ENCODE measurements at regions not wholly inside any gene's neighbourhood (a gene's known extent, or its start where the extent isn't known, plus 50 kb on each side); places are given as distances from the start of the nearest gene placed in this dataset.
A peak's percentile ranks its signal among the peaks of the same experiment; 100 is the strongest.

DNA sequence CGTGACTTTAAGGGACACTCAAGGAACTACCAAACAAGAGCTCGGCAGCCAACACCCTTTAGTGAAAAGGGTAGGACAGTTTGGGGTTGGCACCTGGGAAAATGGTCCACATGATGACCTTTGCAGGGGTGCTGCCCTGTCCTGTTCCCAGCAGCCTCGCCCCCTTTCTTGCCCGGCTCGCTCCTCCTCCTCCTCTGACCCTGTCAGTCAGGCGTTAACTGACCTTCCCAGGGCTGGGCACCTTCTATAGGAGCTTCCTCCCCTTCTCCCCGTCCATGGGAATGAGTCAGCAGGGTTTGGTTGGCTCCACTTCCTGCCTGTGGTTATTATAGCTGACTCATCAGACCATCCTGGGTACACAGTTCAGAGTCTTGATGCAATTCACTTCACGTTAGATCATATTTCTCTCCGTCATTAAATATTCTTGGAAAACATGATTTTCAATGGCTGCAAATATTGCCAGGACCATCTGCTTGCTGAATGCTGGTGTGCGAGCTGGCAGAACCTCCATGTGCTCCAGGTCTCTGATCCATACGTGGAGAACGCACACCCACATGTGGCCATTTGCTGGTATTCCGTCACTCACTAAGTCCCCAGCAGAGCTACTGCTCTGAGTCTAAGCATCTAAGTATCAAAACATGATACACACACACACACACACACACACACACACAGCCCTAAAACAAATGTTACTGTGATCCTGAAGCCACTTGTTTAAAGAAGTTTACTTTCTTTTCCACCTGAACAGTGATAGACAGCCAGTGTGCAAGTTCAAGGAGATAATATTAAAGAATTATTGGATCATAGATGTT lies 185.0 kb downstream of the ANAPC1 start:
- TF ChIP-seq EZH2 (IDR thresholded peaks at IDR 0.05; ENCODE audit: low read length, unreplicated experiment) (no peak), EZH2phosphoT487 (IDR thresholded peaks at IDR 0.05; ENCODE audit: borderline replicate concordance, low read length) (no peak)
- TF ChIP-seq, protein P1, sequence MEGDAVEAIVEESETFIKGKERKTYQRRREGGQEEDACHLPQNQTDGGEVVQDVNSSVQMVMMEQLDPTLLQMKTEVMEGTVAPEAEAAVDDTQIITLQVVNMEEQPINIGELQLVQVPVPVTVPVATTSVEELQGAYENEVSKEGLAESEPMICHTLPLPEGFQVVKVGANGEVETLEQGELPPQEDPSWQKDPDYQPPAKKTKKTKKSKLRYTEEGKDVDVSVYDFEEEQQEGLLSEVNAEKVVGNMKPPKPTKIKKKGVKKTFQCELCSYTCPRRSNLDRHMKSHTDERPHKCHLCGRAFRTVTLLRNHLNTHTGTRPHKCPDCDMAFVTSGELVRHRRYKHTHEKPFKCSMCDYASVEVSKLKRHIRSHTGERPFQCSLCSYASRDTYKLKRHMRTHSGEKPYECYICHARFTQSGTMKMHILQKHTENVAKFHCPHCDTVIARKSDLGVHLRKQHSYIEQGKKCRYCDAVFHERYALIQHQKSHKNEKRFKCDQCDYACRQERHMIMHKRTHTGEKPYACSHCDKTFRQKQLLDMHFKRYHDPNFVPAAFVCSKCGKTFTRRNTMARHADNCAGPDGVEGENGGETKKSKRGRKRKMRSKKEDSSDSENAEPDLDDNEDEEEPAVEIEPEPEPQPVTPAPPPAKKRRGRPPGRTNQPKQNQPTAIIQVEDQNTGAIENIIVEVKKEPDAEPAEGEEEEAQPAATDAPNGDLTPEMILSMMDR (conservative IDR thresholded peaks at IDR 0.05; ENCODE audit: low read depth, low read length): peak; percentile 78

Measured in PC-3 (cell line).